ENCODE measurements at regions not wholly inside any gene's neighbourhood (a gene's known extent, or its start where the extent isn't known, plus 50 kb on each side); places are given as distances from the start of the nearest gene placed in this dataset.

GRCh38 chr15:53384417-53384816, 375.0 kb downstream of the WDR72 start:
- Histone ChIP-seq H3K9me1 (ENCODE audit: control insufficient read depth, insufficient read depth, low read length) (no peaks in the 10 kb centered on the region), H3K4me2 (ENCODE audit: insufficient read depth, low read length) (no peak overlapping the region), H3K36me3 (ENCODE audit: control insufficient read depth, insufficient read depth, low read length) (no peaks in the 10 kb centered on the region), H4K20me1 (replicated peaks; ENCODE audit: control insufficient read depth, insufficient read depth, low read length) (no peaks in the 10 kb centered on the region), H3K27me3 (ENCODE audit: control insufficient read depth in 2 of 2, insufficient read depth in 2 of 2, low read length in 2 of 2) (no peaks in the 10 kb centered on the region), H3K9me3 (replicated peaks; ENCODE audit: control insufficient read depth, insufficient read depth, low read depth, low read length) (no peaks in the 10 kb centered on the region), H2AFZ (ENCODE audit: low read depth, low read length) (no peak overlapping the region), H3K9ac (ENCODE audit: insufficient read depth in 1 of 2, low read depth in 2 of 2, low read length in 2 of 2) (no peak overlapping the region), H3K79me2 (ENCODE audit: control insufficient read depth, insufficient read depth, low read length) (no peaks in the 10 kb centered on the region), H3K4me1 (replicated peaks in 1 of 2; ENCODE audit: control insufficient read depth in 2 of 2, insufficient read depth in 2 of 2, low read length in 2 of 2) (no peaks in the 10 kb centered on the region), H3K4me3 (no peak overlapping the region), H3K27ac (ENCODE audit: extremely low read depth, low read depth, low read length) (no peak overlapping the region)
- DNase-seq (ENCODE audit: extremely low read depth in 1 of 4, low spot score in 3 of 4) (no peak), ATAC-seq (no peak), FAIRE-seq (no peak)
- CTCF ChIA-PET (ENCODE audit: low intra/inter-chr PET ratio), result no interaction called here
- WGBS (ENCODE audit: insufficient coverage, low coverage, missing lambda C conversion rate), result 0% methylated on average over 3 of the region's 3 CpGs
- BruUV-seq (replicated peaks), result no TSS peak
- intact Hi-C loops (cut with micrococcal nuclease), result no loop called here
- in situ Hi-C loops (cut with MboI), result no loop called here
- POLR2A ChIA-PET, result no interaction called here
- TF ChIP-seq ETV1 (tag; conservative IDR thresholded peaks at IDR 0.05; ENCODE audit: low read depth) (no peak), ZNF316 (IDR thresholded peaks at IDR 0.05) (no peak), ZNF253 (CRISPR knock-in tag; conservative IDR thresholded peaks at IDR 0.05) (no peak)

GRCh38 chr15:53378096-53378800, 381.2 kb downstream of the WDR72 start:
- no peaks in the 10 kb centered on the region for H3K4me1 ChIP-seq (replicated peaks in 1 of 2; ENCODE audit: control insufficient read depth in 2 of 2, insufficient read depth in 2 of 2, low read length in 2 of 2)
- no peak for TF ChIP-seq L3MBTL2 (IDR thresholded peaks at IDR 0.05)
- no peak for TF ChIP-seq ETV6 (IDR thresholded peaks at IDR 0.05; ENCODE audit: borderline replicate concordance in 1 of 2, low read depth in 2 of 2, low read length in 1 of 2)
- TF ChIP-seq ETV6 (CRISPR knock-in tag; IDR thresholded peaks at IDR 0.05; ENCODE audit: borderline replicate concordance), result no peak
- TF ChIP-seq TFAP4 (CRISPR knock-in tag; IDR thresholded peaks at IDR 0.05; ENCODE audit: borderline replicate concordance), result no peak
- no peak for TF ChIP-seq RBM34 (IDR thresholded peaks at IDR 0.05; ENCODE audit: borderline replicate concordance, insufficient read depth, low read length)
- no peak for TF ChIP-seq KLF1 (tag; IDR thresholded peaks at IDR 0.05)
- no peak for TF ChIP-seq TAL1 (IDR thresholded peaks at IDR 0.05)
- no peak for TF ChIP-seq SIN3B (IDR thresholded peaks at IDR 0.05; ENCODE audit: low read depth)
- no peak for TF ChIP-seq E2F8 (IDR thresholded peaks at IDR 0.05; ENCODE audit: low read depth, partially characterized antibody)
- H3K79me2 ChIP-seq (ENCODE audit: control insufficient read depth, insufficient read depth, low read length), result no peaks in the 10 kb centered on the region
- no peak overlapping the region for H3K27ac ChIP-seq (ENCODE audit: extremely low read depth, low read depth, low read length)
- DNase-seq (ENCODE audit: extremely low read depth in 1 of 4, low spot score in 3 of 4) (no peak), ATAC-seq (no peak), FAIRE-seq (no peak)
- WGBS (ENCODE audit: insufficient coverage, low coverage, missing lambda C conversion rate), result 0% methylated on average over 4 of the region's 4 CpGs
- H3K9me3 ChIP-seq (replicated peaks; ENCODE audit: control insufficient read depth, insufficient read depth, low read depth, low read length), result no peaks in the 10 kb centered on the region
- H3K27me3 ChIP-seq (ENCODE audit: control insufficient read depth in 2 of 2, insufficient read depth in 2 of 2, low read length in 2 of 2), result no peaks in the 10 kb centered on the region
- H3K4me3 ChIP-seq, result no peak overlapping the region
- no TSS peak for BruUV-seq (replicated peaks)
- H4K20me1 ChIP-seq (replicated peaks; ENCODE audit: control insufficient read depth, insufficient read depth, low read length), result no peaks in the 10 kb centered on the region
- ChIA-PET POLR2A (no interaction called here), CTCF (ENCODE audit: low intra/inter-chr PET ratio) (no interaction called here)
- no peaks in the 10 kb centered on the region for H3K36me3 ChIP-seq (ENCODE audit: control insufficient read depth, insufficient read depth, low read length)
- no peak overlapping the region for H3K4me2 ChIP-seq (ENCODE audit: insufficient read depth, low read length)
- intact Hi-C loops (cut with micrococcal nuclease), result no loop called here
- H3K9ac ChIP-seq (ENCODE audit: insufficient read depth in 1 of 2, low read depth in 2 of 2, low read length in 2 of 2), result no peak overlapping the region
- no peak overlapping the region for H2AFZ ChIP-seq (ENCODE audit: low read depth, low read length)
- H3K9me1 ChIP-seq (ENCODE audit: control insufficient read depth, insufficient read depth, low read length), result no peaks in the 10 kb centered on the region
- in situ Hi-C loops (cut with MboI), result no loop called here
